ENCODE measurements at regions not wholly inside any gene's neighbourhood (a gene's known extent, or its start where the extent isn't known, plus 50 kb on each side); places are given as distances from the start of the nearest gene placed in this dataset.

DNA sequence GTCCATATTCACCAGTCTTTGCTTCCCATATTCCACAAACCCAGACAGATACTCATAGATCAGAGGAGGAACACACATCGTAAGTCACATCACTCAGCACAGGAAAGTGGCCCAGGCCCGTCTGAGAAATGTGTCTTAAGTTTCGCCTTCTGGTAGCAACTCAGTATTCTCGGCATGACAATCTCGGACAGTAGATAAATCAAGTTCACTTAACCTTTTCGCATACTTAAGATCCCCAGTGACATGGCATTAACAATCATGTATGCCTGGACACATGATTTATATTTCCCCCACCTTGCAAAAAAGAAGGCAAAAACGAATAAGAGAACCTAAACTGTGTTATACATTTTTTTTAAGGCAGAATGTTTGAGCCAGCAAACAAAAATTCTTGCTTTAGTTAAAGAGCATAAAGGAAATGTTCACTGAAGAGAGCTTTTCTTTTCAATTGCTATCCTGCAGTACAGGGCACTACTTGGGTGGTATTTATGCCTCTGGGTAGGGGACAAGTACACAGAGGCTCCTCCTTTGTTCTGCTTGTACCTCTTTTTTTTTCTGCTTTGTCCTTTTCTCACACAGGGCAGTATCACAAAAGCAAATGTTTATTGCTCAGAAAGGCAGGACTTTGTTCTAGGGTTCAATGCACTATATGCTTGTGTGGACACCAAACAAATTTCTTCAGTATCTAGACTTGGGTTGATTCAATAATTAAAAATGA is 360.6 kb downstream of the TDRD3 start:
- DNase-seq: no peak

DNA sequence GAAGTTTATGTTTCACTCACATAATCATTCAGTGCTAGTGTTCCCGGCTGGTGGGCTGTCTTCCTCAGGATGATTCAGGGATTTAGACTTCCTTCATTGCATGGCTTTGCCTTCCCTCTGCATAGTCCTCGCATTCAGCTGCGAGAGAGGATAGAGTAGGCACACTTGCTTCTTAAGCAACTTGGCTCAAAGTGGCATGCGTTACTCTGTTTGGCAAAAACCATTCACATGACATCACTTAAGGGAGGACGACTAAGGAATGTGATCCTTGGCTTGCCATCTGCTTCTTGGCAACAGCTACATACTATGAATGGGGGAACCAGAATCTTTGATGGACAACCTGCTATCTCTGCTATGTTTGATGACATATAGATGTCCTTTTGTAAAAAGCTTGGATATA is 359.3 kb downstream of the TDRD3 start:
- DNase-seq: no peak

DNA sequence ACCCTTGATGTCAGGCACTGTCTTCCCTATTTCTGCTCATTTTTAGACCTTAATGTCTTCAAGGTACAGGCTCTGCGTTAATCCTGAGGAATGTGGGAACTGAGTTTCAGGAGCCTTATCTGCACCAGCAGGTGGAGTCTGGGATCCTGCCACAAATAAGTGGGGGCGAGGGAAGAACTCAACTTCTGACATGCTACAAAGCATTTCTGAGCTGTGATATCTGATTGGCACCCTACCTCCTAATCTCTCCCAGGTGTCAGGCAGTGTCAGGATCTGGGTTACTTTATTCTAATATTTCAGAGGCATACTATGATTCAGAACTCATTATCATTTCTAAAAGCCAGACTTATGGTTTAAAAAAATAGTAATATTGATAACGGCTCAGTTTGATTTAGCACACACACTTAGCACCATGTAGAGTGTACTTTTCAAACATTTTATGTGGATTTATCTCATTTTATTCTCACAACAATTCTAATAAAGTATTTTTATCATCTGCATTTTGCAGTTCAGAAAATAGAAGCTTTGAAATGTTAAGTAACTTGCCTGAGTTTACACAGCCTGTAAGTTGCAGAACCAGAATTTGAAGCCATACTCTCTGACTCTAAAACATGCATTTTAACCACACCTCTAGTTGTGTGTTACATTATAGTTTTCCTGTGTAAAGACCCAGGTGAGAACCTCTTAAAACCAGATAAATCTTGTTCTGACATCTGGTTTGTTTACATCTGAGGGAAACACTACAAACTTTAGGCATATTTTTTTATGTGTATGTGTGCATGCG is 358.6 kb downstream of the TDRD3 start:
- no peak for DNase-seq

DNA sequence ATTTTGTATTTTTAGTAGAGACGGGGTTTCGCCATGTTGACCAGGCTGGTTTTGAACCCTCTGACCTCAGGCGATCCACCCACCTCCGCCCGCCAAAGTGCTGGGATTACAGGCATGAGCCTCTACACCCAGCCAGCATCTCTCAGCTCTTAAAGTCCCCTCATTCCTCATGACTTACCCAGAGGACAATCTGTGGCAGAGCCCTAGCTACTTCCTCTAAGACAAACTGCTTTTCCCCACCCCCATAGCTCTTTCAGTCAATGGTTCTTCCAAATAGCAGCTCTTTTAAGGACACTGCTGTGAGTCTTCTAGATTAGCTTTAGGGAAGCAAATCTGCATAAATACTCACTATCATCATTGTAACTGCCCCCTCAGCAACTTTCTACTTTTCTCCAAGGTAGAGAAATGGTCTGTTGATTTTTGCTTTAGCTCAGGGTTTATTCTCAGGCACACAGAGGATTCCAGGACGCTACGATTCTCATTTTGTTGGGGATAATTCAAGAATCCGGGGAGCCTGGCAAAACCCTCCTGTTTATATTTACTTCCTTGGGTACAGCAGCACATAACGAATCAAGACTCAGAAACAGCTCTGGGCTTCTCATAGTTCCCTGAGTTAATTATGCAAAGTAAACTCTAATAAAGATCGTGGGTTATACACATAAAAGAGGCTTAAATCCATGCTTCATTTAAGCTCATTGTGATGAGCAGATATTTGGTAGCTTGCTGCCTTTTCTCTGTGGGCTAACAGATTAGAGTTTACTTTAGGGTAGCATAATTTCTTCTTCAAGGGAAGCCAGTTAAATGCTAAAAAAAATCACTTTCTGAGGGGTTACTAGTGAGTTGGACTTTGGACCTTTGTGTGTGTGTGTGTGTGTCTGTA is 357.4 kb downstream of the TDRD3 start:
- DNase-seq: no peak

DNA sequence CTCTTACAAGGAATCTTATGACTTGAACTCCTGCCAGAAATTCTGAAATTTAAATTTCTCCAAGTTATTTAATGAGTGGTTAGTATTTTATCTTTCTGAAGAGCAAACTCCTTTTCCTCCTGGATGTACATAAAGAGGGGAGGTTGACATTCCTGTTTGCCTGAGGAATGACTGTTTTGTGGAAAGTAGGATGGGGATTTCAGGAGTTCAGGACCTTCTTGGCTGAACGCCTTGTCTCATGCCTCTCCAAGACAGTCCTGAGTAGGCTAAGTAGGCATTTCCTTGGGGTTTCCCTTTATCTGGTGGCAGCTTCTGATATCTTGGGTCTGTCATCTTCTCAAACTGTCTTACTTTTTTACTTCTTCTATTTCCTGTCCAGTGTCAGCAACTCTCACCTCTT is 356.6 kb downstream of the TDRD3 start:
- no peak for DNase-seq

DNA sequence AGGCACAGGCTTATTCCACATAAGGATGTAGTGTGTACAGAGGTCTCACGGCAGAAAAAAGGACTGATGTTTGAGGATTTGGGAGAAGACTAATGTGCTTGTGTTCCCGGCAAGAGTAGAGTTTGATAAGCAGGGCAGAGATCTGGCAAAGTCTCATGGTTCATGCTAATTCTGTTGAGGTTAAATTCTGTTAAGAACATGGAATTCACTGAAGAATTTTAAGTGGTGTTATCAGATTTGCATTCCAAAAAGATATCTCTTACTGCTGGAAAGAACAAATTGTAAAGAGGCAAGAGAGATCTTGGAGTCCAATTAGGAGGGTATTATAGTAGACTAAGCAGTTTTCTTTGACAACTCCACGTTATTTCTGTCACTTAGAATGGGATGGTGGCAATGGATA is 348.3 kb downstream of the TDRD3 start:
- no peak for DNase-seq

DNA sequence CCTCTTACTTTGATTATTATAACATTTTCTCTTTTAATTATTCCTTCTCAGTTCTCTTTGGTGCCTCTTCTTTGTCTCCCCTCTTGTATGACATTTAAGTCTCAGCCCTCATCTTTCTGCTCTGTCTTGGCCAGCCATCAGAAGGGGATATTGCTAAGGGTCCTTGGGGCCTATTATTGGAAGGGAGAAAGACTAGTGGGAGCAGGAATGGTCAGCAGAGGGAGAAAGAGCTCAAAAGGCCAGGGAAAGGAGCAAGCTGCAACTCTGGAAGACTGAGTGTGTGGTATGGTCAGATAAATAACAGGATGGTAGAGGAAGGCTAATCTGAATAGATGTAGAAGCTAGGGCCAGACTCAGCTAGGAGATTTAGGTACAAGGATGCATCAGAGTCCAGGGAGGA is 336.9 kb downstream of the TDRD3 start:
- DNase-seq: no peak

DNA sequence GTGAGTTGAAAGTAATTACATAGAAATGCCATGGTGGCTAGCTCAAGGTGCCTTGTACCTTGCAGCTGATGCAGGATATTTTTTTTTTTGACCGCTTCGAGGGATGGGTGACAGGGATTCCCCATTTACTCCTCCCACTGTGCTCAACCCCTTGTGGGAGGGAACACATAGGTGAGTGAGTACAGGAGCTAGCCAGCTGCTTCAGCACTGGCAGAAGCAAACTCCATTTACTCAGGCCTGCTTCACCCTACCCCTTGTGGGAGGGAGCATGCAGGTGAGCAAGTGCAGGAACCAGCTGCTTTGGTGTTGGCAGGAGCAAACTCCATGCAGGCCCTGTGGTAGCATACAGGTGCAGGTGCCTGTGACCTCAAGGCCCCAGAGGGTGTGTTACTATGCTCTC is 330.1 kb downstream of the TDRD3 start:
- no peak for DNase-seq

DNA sequence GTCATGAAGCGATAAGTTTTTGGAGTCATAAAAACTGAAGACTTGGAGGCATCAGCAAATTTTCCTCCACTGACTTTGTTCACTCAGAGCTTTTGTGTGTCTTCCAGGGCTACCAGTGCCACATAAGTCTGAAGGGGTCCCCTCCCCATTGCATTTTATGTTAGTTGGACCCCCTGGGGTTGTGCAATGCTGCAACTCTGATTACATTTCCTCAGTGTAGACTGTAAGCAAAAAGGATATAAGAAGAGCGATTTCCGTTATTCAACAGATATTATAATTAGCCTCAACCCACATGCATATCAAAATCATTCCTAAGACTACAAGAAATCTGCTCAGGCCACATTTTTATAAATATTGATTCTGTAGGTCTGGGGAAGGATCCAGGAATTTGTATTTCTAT is 324.0 kb downstream of the TDRD3 start:
- no peak for DNase-seq

DNA sequence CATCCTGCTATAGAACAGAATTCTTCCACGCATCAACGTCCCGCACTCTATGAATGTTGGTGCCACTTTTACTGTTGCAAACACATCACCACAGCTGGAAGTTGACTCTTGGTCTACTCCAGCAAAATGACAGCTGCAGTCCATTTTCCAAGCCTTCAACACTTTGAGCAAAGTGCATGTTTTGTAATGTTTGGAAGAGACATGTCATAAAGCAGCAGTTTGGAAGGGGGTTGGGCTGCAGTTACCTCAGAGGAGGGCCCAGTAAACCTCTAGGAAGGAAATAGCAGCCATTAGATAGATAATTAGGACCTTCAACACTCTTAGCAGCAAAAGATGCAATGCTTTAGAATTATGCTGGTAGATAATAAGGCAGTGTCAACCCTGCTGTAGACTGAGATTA is 323.6 kb downstream of the TDRD3 start:
- DNase-seq: no peak

DNA sequence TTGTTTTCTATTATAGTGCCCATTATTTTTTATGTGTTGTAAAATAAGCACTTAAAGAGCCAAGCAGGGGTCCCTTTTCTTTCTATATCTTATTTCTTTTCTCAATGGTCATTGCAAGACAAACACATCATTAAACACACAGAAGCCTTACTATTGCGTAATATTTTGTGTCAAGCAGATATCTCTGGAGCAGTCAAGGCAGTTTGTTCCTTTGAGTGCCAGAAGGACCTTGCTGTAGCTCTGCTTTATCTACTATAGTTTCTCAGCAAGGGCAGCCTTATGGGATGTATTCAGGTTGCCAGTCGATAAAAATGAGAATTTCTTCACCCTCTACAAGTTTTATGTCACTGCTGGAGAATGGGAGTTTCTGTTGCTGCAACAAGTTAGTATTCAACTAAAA is 319.3 kb downstream of the TDRD3 start:
- DNase-seq: no peak

DNA sequence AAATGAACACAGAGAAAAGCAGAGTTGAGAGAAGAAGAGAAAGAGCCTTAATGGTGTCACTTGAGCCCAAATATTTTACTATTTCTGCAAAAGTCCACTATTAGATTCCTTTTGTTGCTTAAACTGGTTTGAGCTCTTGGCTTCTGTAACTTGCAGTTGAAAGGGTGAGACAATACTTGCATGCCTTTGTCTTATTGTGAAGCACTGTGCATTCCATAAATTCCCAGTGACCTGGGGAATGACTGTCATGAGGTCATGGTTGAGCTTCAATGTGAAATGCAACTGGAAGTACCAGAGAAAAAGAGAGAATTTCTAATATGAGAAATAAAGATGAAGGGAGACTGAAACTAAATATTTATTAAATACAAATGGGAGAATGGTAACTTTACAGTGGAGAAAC is 310.9 kb downstream of the TDRD3 start:
- no peak for DNase-seq

DNA sequence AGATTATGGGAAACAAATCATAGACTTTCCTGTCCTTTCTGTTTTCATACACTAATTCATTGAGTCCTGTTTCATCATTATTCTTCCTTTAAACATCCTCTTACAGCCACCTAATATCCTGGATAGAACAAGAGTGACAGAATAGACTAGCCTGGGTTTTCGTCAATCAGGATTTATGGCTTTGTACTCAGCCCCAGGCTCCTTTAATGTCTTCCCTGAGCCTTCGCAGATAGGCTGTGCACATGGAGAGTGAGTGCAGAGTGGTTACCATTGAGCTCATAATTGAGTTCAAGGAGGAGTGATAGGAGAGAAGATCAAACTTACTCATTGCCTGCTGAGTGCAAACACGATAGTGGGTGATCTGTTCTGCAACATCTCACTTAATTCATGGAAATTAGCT is 304.9 kb downstream of the TDRD3 start:
- no peak for DNase-seq

DNA sequence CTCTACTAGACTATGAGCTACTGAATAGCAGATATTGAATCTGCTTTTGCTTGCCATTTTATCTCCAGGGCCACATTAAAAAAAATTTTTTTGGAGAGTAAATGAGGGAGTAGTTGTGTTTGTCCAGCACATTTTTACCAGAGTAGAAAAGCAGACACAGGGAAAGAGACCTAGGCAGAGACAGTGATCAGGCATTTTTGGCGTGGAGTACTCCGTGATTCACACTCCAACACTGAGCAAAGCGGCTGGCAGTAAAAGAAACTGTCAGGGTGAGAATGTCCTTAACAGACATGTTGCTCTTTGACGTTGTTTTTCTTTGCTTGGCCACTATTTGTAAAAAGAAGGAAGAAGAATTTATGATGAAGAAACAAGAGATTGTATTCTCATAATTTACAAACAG is 304.0 kb downstream of the TDRD3 start:
- no peak for DNase-seq

DNA sequence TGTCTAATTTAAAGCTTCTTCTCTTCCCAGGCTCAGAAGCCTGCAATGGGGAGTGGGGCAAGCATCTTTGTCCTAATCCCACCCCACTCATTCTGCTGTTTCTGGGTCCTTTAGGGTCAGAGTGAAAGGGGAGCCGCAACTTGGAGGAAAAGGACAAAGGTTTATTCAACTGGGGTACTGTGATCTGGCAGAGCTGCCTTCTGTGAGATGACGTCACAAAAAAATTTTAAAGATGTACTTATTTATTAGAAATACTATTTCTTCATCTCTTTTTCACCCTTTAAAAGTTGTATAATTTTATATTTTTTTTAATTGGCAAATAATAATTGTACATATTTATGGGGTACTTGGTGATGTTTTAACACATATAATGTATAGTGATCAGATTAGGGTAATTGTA is 302.6 kb downstream of the TDRD3 start:
- no peak for DNase-seq

DNA sequence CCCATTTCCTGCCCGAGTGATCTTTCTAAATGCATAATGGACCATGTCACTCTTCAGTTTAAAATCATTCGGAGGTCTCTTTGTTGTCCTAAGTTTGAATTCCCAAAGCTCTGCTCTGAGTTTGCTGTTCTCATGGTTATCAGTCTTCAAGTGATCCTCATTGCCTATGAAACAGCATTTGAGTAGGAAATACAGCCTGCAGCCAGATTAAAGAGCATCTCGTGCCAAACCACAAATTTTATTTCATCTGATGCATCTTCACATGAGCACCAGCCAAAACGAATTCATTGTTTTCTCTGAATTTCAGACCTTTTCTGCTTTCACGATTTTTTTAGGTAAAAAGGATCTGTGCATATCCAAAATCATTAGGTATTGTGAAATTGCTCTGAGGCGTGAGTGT is 299.6 kb downstream of the TDRD3 start:
- DNase-seq: no peak

DNA sequence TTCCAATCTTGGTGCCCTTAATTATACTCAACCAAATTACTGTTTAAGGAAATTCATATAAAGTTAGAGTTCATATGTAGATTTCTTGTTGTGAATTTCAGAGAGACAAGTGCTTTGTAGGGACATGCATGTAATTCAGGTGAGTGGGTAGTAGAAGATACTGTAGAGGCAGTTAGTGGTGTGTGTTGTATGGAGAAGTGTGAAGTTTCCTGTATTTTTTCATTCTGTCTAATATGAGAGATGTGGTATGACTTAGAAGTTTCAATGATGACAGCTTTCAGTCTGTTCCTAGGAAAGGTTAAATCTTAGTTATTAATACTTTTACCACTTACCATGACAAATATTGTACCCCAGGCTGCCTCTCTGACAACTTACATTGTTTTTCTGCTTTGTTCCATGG is 294.2 kb downstream of the TDRD3 start:
- no peak for DNase-seq

DNA sequence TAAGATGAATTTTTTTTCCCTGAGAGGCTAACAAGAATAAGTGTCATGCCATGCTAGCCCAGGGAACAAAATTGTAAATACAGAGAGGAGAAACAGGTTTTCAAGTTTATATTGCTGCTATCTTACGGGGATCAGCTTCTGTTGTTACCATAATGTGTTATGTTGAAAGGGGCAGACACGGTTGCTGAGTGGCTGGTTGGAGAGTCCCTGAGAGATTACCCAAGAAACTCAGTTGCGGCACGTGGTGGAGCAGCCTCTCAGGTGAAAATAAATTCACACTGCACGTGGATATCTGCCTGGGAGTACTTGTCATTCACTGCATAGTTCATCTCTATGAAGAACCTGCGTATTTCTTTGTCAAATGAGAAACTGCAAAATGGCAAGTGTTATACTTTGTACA is 293.6 kb downstream of the TDRD3 start:
- no peak for DNase-seq

DNA sequence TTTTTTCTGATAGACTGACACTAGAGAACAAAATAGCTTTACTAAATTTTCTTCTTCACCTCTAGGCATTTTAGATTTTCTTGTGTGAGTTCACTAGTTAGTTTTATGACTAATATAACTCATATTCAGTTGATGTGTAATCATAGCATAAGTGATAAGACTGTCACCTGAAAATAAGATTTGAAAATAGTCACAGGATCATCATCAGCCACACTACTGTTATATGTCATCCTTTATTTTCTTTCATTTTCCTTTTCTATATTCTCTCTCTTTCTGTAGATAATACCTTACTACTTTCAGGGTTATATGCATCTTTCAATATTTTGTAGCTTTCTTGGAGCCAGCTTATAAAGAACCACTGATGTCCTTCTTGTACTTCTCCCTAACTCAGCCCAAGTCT is 292.6 kb downstream of the TDRD3 start:
- no peak for DNase-seq

DNA sequence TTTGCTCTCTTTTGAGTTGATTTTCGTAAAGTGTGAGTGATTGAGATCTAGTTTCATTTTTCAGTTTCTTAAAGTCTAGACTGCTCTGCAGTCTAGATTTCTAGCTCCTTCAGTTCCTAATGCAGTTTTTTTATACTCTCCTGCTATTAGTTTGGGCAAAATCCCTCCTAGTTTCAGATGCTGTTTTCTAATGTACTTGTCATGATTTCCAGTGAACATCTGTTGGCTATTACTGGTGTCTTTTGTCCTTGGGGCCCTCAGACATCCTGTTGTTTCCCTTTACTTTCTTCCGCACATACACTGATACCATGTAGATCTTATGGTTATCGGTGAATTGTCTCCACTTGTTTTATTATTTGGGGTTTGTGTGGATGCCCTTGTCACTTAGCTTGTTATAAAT is 292.1 kb downstream of the TDRD3 start:
- no peak for DNase-seq

DNA sequence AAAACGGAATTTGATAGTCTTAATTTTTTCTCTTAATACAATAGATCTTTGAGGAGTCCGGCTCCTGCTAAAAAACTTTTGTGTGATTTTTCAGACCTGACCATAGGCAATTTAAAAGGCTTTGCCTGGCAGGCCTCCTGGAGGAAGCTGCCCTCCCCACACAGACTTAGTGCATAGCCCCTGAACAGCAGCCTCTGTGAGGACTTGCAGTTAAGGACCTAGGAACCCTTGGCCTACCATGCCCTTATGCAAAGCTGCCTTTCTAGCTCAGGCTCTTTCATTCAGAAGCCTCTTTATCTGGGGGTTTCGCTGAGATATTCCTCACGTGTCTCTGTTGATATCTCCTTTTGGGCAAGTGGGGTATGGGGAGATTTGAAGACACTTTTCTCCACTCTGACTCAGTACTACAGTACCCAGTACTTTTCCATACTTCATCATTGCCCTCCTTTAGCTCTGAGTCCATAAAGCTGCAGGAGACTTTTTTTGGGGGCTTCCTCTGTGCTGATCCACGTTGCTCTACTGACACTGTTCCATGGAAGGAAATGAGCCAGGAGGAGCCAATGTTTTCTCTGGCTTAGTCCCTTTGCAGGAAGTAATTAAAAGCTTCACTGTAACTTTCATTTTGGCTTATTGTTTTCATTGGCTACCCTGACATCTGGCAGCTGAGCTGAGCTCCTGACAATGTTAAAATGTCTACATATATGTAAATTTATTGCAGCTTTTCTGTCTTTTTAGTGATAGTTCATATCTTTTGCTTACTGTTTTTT is 283.1 kb downstream of the TDRD3 start:
- no peak for DNase-seq

DNA sequence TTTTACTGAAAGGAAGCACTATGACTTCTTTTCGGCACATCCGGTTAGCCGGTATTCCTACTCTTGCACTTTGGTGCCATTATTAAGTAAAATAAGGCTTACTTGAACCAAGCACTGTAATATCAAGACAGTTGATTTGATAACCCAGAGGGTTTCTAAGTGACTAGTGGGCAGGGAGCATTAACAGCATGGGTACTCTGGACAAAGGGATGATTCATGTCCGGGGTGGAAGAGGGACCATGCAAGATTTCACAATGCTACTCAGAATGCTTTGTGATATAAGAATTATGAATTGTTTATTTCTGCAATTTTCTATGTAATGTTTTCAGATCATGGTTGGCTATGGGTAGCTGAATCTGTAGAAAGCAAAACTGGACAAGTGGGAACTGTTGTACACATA is 282.1 kb downstream of the TDRD3 start:
- DNase-seq: no peak

DNA sequence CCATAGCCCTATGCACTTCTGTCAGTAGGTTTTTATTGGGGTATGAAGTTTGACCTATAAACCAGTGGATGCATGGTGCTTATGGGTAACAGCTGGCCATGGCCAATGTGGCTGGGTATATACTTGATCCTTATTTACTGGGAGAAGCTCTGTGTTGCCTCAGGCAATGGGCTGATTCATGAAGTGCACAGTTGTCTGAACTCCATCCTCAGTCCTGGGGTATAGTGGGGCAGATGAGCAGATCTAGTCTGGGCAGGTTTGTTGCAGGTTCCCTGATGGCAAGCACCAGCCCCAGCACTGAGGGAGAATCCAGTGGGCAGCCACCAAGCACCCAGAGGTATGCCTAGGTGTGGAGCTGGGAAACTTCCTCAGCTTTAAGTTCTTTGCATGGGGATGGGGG is 274.4 kb downstream of the TDRD3 start:
- no peak for DNase-seq

Measured in left hindlimb (tissue), 1 donor.